ENCODE measurements at regions not wholly inside any gene's neighbourhood (a gene's known extent, or its start where the extent isn't known, plus 50 kb on each side); places are given as distances from the start of the nearest gene placed in this dataset.

GRCh38 chr6:145400508-145400907 lies 334.8 kb downstream of the EPM2A start:
- Histone ChIP-seq H3K9me3 (no peaks in the 10 kb centered on the region), H3K27ac (no peak overlapping the region), H3K4me1 (no peaks in the 10 kb centered on the region), H3K36me3 (no peaks in the 10 kb centered on the region), H3K27me3 (no peaks in the 10 kb centered on the region), H3K4me3 (no peak overlapping the region)
- intact Hi-C loops (cut with DNase I; ENCODE audit: low total_unique reads): no loop called here
- no peak for DNase-seq
- no peak for TF ChIP-seq CTCF (IDR thresholded peaks at IDR 0.05)

GRCh38 chr6:145405006-145405551 lies 330.2 kb downstream of the EPM2A start:
- no peaks in the 10 kb centered on the region for H3K9me3 ChIP-seq
- H3K4me1 ChIP-seq: no peaks in the 10 kb centered on the region
- no peaks in the 10 kb centered on the region for H3K36me3 ChIP-seq
- intact Hi-C loops (cut with DNase I; ENCODE audit: low total_unique reads): no loop called here
- no peak overlapping the region for H3K4me3 ChIP-seq
- no peaks in the 10 kb centered on the region for H3K27me3 ChIP-seq
- H3K27ac ChIP-seq: no peak overlapping the region
- TF ChIP-seq CTCF (IDR thresholded peaks at IDR 0.05): no peak
- DNase-seq: no peak

GRCh38 chr6:145406783-145407182 lies 328.5 kb downstream of the EPM2A start:
- Histone ChIP-seq H3K9me3 (no peaks in the 10 kb centered on the region), H3K4me3 (no peak overlapping the region), H3K27ac (no peak overlapping the region), H3K4me1 (no peaks in the 10 kb centered on the region), H3K36me3 (no peaks in the 10 kb centered on the region), H3K27me3 (no peaks in the 10 kb centered on the region)
- DNase-seq: no peak
- intact Hi-C loops (cut with DNase I; ENCODE audit: low total_unique reads): no loop called here
- TF ChIP-seq CTCF (IDR thresholded peaks at IDR 0.05): no peak

GRCh38 chr6:145415616-145416015 lies 319.7 kb downstream of the EPM2A start:
- no peaks in the 10 kb centered on the region for H3K9me3 ChIP-seq
- no peak overlapping the region for H3K27ac ChIP-seq
- no peaks in the 10 kb centered on the region for H3K4me1 ChIP-seq
- no peak for DNase-seq
- no peaks in the 10 kb centered on the region for H3K27me3 ChIP-seq
- TF ChIP-seq CTCF (IDR thresholded peaks at IDR 0.05): no peak
- no peak overlapping the region for H3K4me3 ChIP-seq
- intact Hi-C loops (cut with DNase I; ENCODE audit: low total_unique reads): no loop called here
- H3K36me3 ChIP-seq: no peaks in the 10 kb centered on the region

GRCh38 chr6:145420599-145420998 lies 314.7 kb downstream of the EPM2A start:
- TF ChIP-seq CTCF (IDR thresholded peaks at IDR 0.05): no peak
- no peaks in the 10 kb centered on the region for H3K36me3 ChIP-seq
- H3K27ac ChIP-seq: no peak overlapping the region
- no peak overlapping the region for H3K4me3 ChIP-seq
- H3K27me3 ChIP-seq: no peaks in the 10 kb centered on the region
- intact Hi-C loops (cut with DNase I; ENCODE audit: low total_unique reads): no loop called here
- no peak for DNase-seq
- no peaks in the 10 kb centered on the region for H3K4me1 ChIP-seq
- no peaks in the 10 kb centered on the region for H3K9me3 ChIP-seq

- intact Hi-C loops (cut with DNase I; ENCODE audit: low total_unique reads): no loop called here
These were observed 311.4 kb downstream of the EPM2A start for GRCh38 chr6:145423936-145424335.

More at GRCh38 chr6:145423936-145424335, 311.4 kb downstream of the EPM2A start:
- no peaks in the 10 kb centered on the region for H3K36me3 ChIP-seq
- H3K4me1 ChIP-seq: no peaks in the 10 kb centered on the region
- no peak overlapping the region for H3K27ac ChIP-seq
- no peaks in the 10 kb centered on the region for H3K9me3 ChIP-seq
- no peak overlapping the region for H3K4me3 ChIP-seq
- H3K27me3 ChIP-seq: no peaks in the 10 kb centered on the region
- DNase-seq: no peak
- TF ChIP-seq CTCF (IDR thresholded peaks at IDR 0.05): no peak

Data from tibial artery (tissue), 4 donors.